SJSA1 (cell line): ENCODE measurements at regions not wholly inside any gene's neighbourhood (a gene's known extent, or its start where the extent isn't known, plus 50 kb on each side); places are given as distances from the start of the nearest gene placed in this dataset.
"Not testable (repeated sequence)": the region's sequence is repeated elsewhere in the genome, so short reads cannot be mapped to it uniquely, and the experiment has no call there.

Source experiments
- DNase-seq, 2 experiments: peaks; one replicate each; pipeline ENCODE4 v3.0.0-alpha.2; 2015 to 2020; ENCODE audit warnings: low spot score in 2 of 2, low read depth in 1 of 2
- H3K27ac ChIP-seq: fragments of 250-450 bp; sonication (Bioruptor Pico); 2 replicates; pipeline ENCODE4 v1.5.1; 2020; ENCODE audit warnings: mild to moderate bottlenecking, moderate library complexity
- H3K27me3 ChIP-seq: fragments of 250-450 bp; sonication (Bioruptor Pico); replicated peaks from 2 replicates; pipeline ENCODE4 v1.5.1; 2020; ENCODE audit warnings: mild to moderate bottlenecking, moderate library complexity
- H3K36me3 ChIP-seq: fragments of 250-450 bp; sonication (Bioruptor Pico); 2 replicates; pipeline ENCODE4 v1.5.1; 2020; ENCODE audit warnings: mild to moderate bottlenecking
- H3K4me1 ChIP-seq: fragments of 250-450 bp; sonication (Bioruptor Pico); replicated peaks from 2 replicates; pipeline ENCODE4 v1.6.1; 2021; ENCODE audit warnings: mild to moderate bottlenecking
- H3K4me3 ChIP-seq: fragments of 250-450 bp; sonication (Bioruptor Pico); 2 replicates; pipeline ENCODE4 v1.5.1; 2020; ENCODE audit warnings: mild to moderate bottlenecking
- H3K9me3 ChIP-seq: fragments of 250-450 bp; sonication (Bioruptor Pico); replicated peaks from 2 replicates; pipeline ENCODE4 v1.5.1; 2020; ENCODE audit warnings: mild to moderate bottlenecking

DNA sequence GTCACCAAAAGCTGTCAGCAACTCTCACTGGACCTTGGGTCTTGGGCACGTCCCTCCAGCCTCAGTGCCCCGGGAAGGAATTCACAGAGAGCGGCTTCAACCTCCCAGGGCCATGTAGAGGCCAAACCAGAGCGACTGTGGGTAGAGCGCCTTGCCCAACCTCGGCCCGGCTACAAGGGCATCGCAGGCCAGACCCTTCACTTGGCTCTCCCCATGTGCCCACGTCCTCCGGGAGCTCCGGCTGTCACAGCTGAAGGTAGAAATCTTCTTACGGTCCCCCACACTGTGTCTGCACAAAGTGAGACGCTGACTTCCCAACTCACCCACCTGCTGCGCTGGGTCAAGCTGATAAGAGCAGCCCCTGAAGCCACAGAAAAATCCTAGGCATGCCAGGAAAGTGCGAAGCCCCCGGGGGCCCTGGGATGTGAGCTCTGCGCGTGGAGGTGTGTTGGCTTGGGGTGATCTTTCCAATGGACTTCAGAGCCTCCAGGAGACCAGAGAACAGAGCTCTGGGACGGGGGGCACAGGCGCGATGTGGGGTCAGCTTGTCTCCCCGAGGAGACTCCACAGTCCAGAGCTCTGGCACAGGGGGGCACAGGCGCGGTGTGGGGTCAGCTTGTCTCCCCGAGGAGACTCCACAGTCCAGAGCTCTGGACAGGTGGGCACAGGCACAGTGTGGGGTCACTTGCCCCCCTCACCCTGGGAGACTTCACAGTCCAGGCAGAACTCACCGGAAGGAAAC, 105.5 kb downstream of the RTP5 start:
- no peaks in the 10 kb centered on the region for H3K27me3 ChIP-seq

DNA sequence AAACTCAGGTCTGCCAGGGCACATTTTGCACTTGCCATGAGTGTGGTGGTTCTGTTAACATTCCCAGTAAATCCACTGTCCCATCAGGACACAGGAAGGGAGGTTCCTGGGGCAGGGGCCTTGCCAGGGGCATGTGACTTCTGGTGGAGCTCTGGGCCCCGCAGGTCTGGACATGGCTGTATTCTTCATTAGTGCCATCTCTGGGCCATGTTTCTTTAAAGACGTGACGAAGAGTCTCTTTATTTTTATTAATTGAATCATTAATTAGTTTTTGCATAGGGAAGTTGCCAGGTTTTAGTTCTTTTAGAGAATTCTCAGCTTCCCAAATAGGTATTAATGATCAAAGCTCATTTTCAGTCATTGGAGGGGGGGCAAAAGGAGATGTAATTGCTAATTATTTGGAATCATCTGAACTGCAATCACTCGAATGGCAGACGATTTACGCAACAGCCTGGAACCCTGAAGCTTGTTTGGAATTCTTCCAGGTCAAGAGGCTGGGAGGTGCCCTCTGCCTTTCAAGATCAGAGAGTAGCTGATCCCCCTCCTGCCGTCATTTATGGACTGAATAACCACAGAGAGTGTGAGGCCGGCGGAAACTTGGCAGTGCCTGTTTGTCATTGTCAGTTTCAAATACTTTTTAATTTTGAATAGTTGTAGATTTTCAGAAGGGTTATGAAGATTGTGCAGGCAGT, 106.2 kb downstream of the RTP5 start:
- Histone ChIP-seq H3K9me3 (no peaks in the 10 kb centered on the region; the same call in 1 of the 2 replicates), H3K4me3 (no peak overlapping the region), H3K36me3 (no peaks in the 10 kb centered on the region), H3K4me1 (peaks cover 10% of the 10 kb centered on the region), H3K27ac (no peak overlapping the region), H3K27me3 (no peaks in the 10 kb centered on the region)
- DNase-seq = no peak

More for the DNA sequence above, 105.5 kb downstream of the RTP5 start:
- Histone ChIP-seq H3K27ac (no peak overlapping the region), H3K4me1 (peaks cover 3% of the 10 kb centered on the region; the same call in 1 of the 2 replicates), H3K36me3 (no peaks in the 10 kb centered on the region), H3K9me3 (no peaks in the 10 kb centered on the region; the same call in 1 of the 2 replicates), H3K4me3 (no peak overlapping the region)
- no peak for DNase-seq

DNA sequence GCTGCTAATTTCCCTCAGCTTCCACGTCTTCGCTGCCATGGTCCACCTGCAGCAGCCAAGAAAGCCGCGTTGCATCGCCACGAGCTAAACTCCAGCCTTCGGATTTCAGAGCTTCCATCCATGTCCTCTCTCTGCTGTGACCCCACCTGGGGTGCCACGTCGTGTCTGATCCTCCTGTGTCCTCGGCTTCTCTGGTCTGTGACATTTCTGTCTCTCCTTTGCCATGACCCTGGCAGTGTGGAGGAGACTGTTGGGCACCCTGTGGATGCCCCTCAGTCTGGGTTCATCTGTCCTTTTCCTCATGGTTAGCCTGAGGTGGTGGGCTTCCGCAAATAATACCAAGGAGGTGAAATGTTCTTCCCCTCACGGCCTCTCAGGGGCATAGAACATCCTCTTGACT, 106.8 kb downstream of the RTP5 start:
- DNase-seq = no peak
- H3K27me3 ChIP-seq = no peaks in the 10 kb centered on the region
- H3K27ac ChIP-seq = no peak overlapping the region
- H3K36me3 ChIP-seq = no peaks in the 10 kb centered on the region
- peaks cover 16% of the 10 kb centered on the region for H3K4me1 ChIP-seq
- no peak overlapping the region for H3K4me3 ChIP-seq
- H3K9me3 ChIP-seq = no peaks in the 10 kb centered on the region

DNA sequence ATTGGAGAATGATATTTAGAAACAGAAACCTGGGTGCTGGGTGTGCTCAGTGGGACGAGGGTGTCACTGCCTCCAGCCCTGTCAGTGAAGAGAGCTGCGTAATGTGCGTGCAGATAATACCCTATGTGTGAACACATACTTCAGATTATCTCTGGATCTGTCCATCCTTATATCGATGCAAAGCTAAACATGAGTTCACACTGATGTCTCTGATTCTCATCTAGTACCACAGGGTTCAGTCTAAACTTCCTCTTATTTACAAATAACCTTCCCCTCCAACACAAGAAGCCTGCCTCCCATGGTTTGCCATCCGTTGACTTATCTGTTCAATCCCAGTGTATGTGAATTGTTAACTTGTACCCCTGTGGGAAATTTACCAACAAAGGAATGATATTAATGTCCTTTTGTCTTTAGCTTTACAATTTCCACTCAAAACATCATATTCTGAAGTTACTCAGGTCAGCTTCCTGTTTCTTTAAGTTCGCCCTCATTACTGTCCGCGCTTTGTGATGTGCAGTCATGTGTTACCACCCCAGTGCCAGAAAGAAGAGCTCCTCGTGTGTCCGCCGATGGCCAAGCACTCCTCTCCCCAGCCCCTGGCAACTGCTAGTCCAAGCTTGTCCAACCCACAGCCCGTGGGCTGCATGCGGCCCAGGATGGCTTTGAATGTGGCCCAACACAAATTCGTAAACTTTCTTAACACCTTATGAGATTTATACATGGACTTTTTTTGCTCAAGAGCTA, 108.2 kb downstream of the RTP5 start:
- Histone ChIP-seq H3K27ac (no peak overlapping the region), H3K4me1 (peaks cover 26% of the 10 kb centered on the region), H3K9me3 (no peaks in the 10 kb centered on the region), H3K4me3 (no peak overlapping the region), H3K27me3 (no peaks in the 10 kb centered on the region), H3K36me3 (no peaks in the 10 kb centered on the region)
- peak in 1 of 2 experiments; percentile 25 for DNase-seq

DNA sequence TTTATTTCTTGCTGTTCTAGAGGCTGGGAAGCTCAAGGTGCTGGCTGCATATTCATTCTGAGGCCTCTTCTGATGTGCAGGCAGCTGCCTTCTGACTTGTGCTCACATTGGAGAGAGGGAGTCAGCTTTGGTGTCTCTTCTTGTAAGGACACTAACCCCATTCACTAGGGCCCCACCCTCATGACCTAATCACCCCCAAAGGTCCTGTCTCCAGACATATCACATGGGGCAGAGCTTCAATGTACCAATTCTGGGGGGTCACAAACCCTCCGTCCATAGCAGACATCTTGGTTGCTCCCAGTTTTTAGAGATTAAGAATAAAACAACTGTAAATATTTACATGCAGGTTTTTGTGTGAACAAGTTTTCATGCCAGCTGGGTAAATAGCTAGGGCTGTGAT, 109.1 kb downstream of the RTP5 start:
- peaks cover 26% of the 10 kb centered on the region for H3K4me1 ChIP-seq
- no peaks in the 10 kb centered on the region for H3K9me3 ChIP-seq
- H3K27ac ChIP-seq = no peak overlapping the region
- no peaks in the 10 kb centered on the region for H3K36me3 ChIP-seq
- DNase-seq = no peak
- H3K4me3 ChIP-seq = no peak overlapping the region
- H3K27me3 ChIP-seq = no peaks in the 10 kb centered on the region

DNA sequence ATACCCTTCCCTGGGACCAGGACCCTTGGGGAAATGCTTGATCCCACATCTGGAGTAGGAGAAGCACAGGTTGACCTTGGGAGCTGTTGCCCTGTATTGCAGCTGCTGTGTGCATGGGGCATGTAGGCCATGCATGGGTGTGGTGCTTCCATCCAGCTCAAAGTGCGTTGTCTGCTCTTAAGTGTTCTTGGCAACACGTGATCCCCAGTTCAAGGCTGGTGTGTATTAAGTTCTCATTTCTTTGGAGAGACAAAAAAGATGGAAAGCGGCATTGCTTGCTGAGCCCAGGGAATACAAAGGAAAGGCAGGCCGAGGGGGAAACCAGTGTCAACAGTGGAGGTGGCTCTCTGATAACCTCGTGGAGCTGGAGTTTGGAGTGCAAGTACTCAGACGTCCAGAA, 110.7 kb downstream of the RTP5 start:
- DNase-seq = no peak
- Histone ChIP-seq H3K36me3 (no peaks in the 10 kb centered on the region), H3K27me3 (no peaks in the 10 kb centered on the region), H3K4me3 (no peak overlapping the region), H3K9me3 (no peaks in the 10 kb centered on the region), H3K4me1 (peaks cover 26% of the 10 kb centered on the region), H3K27ac (no peak overlapping the region)

DNA sequence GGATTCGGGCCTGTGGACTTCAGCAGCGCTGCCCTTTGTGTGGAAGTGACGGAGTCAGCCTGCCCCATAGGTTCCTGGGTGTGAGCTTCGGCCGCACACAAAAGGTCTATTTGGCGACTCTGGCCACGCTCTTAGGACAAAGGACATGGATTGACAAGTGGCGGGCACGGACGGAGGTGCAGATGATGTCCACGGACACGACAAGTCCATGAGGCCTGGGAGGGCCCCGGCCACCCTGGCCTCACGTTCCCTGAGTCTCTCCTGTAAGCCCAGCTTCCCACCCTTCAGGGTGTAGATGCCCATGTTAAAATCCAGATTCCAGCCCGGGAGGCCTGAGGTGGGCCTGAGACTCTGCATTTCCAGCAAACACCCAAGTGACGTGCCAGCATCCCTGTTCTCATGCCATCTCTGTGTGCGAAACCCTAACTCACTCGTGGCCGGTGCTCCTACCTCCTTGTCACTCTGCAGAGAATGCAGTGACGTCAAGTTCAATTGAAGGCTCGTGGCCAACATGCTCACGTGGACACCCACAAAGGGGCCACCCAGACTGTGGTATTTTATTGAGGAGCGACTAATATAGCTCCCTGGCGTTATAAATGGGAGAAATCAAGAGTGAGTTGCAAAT, 111.7 kb downstream of the RTP5 start:
- Histone ChIP-seq H3K4me3 (no peak overlapping the region), H3K27me3 (no peaks in the 10 kb centered on the region)
- DNase-seq = peak; percentile 80 to 83

DNA sequence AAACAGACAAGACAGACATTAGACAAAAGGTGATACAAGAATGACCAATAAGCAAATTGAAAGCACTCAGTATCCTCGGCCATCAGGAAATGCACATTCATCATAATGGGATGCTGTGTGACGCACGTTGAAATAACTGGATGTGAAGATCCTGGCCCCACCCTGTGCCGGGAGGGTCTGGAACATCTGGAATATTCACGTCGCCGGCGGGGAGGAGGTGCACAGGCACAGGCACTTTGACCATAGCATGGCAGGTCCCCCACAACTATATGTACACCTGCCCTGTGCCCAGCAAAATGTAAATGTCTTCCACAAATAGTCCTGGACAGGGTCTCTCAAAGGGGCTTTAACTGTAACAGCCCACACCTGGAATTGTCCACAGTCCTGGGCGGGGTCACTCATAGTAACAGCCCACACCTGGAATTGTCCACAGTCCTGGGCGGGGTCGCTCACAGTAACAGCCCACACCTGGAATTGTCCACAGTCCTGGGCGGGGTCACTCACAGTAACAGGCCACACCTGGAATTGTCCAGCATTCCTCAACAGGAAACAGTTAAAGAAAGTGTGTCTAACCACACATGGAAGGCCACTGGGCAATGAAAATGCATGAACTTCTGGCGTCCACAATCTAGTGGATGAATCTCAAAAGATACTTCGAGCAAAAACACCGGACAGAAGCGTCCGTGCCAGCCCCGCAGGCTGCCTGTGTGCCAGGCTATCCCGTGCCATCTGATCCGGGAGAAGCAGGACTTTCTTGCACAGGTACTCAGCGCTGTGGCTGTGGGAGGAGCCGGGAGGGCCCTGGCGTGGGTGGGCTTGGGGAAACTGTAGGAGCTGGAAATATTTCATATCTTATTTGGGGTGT, 113.4 kb downstream of the RTP5 start:
- no peaks in the 10 kb centered on the region for H3K27me3 ChIP-seq
- H3K4me3 ChIP-seq = no peak overlapping the region
- no peak overlapping the region for H3K27ac ChIP-seq
- peaks cover 26% of the 10 kb centered on the region for H3K4me1 ChIP-seq
- H3K9me3 ChIP-seq = no peaks in the 10 kb centered on the region; the same call in 1 of the 2 replicates
- no peaks in the 10 kb centered on the region for H3K36me3 ChIP-seq
- peak in 1 of 2 experiments; percentile 28 for DNase-seq

More for the DNA sequence above, 111.7 kb downstream of the RTP5 start:
- Histone ChIP-seq H3K36me3 (no peaks in the 10 kb centered on the region), H3K27ac (peak overlapping the region; percentile 41; the same call in 1 of the 2 replicates), H3K9me3 (no peaks in the 10 kb centered on the region), H3K4me1 (peaks cover 26% of the 10 kb centered on the region)

DNA sequence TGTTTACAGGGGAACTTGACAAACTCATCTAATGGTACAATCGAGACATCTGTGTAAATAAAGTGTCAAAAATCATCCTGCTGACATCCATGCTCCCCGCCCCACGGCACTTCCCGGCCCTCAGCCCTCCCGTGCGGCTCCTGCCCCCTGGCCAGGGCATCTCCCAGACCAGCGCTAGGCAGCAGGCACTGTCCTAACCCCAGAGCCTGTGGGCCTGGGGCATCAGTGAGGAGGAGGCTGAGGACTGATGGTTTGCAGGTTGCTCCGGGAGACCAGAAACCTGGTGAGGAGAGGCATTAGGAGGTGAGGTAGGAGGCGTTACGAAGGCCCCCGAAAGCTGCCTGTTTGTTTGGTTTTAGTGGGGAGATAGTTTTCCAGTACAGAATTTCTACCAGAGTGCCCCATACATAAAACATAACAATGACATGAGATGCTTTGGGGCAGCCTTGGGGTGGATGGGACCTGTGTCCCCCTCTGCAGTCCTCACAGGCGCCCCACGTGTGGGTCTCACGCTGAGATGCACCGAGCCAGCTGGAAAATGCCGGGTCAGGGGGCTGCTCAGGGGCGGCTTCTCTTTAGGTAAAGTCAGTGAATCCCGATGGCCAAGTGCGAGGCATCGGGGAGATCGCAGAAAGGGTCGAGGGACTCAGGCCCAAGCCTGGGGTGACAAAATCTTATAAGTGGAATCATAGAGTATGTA, 114.2 kb downstream of the RTP5 start:
- H3K4me1 ChIP-seq = peaks cover 26% of the 10 kb centered on the region
- no peaks in the 10 kb centered on the region for H3K27me3 ChIP-seq
- no peaks in the 10 kb centered on the region; the same call in 1 of the 2 replicates for H3K9me3 ChIP-seq
- no peaks in the 10 kb centered on the region for H3K36me3 ChIP-seq
- no peak overlapping the region for H3K4me3 ChIP-seq
- DNase-seq = peak in 1 of 2 experiments; percentile 31
- H3K27ac ChIP-seq = no peak overlapping the region

DNA sequence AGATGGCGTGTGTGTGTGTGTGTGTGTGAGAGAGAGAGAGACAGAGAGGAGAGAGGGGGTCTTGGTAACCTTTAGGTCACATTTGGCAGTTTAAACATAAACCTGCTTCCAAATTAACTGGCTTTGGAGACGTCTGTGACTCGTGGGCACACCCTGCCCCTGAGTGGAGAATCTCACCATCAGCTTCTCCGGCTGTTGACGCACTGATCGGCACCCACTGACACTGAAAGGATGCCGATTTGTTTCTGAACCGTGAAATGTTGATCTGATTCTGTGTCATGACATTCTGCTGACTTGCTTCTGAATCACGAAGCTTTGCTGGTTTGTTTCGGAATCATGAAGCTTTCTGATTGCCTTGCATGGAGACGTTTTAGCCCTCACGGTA, 114.7 kb downstream of the RTP5 start:
- DNase-seq = peak in 1 of 2 experiments; percentile 17
- H3K27ac ChIP-seq = no peak overlapping the region
- no peaks in the 10 kb centered on the region for H3K36me3 ChIP-seq
- H3K4me3 ChIP-seq = no peak overlapping the region
- H3K4me1 ChIP-seq = peaks cover 26% of the 10 kb centered on the region
- no peaks in the 10 kb centered on the region; the same call in 1 of the 2 replicates for H3K9me3 ChIP-seq
- H3K27me3 ChIP-seq = no peaks in the 10 kb centered on the region

DNA sequence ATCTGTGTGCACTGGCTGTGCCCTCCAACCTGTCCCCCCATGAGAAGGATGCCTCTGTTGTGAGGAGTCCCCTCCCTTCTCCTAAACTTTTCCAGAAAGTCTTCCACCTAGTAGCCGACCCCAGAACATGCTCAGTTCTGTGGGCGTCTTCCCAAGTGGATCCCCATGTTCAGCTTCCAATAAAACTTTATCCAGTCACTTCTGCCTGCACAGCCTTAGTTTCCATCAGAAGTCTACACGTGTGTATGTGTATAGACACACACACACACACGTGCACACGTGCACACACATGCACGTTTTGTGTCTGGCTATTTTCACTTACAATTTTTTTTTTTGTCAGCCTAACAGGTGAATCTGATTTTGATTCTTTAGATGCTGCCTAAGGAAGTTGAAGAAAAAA, 115.1 kb downstream of the RTP5 start:
- no peak for DNase-seq
- H3K9me3 ChIP-seq = no peaks in the 10 kb centered on the region; the same call in 1 of the 2 replicates
- H3K27me3 ChIP-seq = no peaks in the 10 kb centered on the region
- H3K4me1 ChIP-seq = peaks cover 23% of the 10 kb centered on the region
- H3K36me3 ChIP-seq = no peaks in the 10 kb centered on the region
- no peak overlapping the region for H3K4me3 ChIP-seq
- H3K27ac ChIP-seq = no peak overlapping the region

DNA sequence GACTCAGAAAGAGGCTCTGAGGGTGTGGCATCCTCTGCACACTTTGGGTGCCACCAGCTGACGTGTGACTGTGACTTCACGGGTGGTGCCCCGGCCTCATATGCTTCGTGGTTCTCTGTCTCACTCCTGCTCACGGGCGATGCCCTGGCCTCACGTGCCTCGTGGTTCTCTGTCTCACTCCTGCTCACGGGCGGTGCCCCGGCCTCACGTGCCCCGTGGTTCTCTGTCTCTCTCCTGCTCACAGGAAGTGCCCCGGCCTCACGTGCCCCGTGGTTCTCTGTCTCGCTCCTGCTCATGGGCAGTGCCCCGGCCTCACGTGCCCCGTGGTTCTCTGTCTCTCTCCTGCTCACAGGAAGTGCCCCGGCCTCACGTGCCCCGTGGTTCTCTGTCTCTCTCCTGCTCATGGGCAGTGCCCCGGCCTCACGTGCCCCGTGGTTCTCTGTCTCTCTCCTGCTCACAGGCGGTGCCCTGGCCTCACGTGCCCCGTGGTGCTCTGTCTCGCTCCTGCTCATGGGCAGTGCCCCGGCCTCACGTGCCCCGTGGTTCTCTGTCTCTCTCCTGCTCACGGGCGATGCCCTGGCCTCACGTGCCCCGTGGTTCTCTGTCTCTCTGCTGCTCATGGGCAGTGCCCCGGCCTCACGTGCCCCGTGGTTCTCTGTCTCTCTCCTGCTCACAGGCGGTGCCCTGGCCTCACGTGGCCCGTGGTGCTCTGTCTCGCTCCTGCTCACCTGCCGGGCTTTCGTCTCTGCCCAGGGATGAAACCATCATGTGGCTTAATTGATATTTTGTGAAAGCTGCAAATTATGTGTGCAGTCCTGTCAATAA, 115.8 kb downstream of the RTP5 start:
- peak in 1 of 2 experiments; percentile 23 for DNase-seq
- not testable (repeated sequence) for H3K27me3 ChIP-seq, H3K36me3 ChIP-seq, H3K27ac ChIP-seq, H3K4me3 ChIP-seq, H3K9me3 ChIP-seq
- peaks cover 20% of the 10 kb centered on the region for H3K4me1 ChIP-seq
